ENCODE measurements at regions not wholly inside any gene's neighbourhood (a gene's known extent, or its start where the extent isn't known, plus 50 kb on each side); places are given as distances from the start of the nearest gene placed in this dataset.

GRCh38 chr2:102979429-102979828 is 217.6 kb downstream of the TMEM182 start:
- no peak for TF ChIP-seq CTCF (IDR thresholded peaks at IDR 0.05 in 2 of 3, conservative IDR thresholded peaks at IDR 0.05 in 1 of 3; ENCODE audit: borderline replicate concordance in 1 of 3, insufficient read depth in 1 of 3, low read depth in 2 of 3, low read length in 2 of 3)
- no peak for TF ChIP-seq JUND (IDR thresholded peaks at IDR 0.05)
- no peak for TF ChIP-seq POLR2A (IDR thresholded peaks at IDR 0.05; ENCODE audit: borderline replicate concordance, extremely low read depth, insufficient read depth, insufficient read length)
- no peak for TF ChIP-seq REST (IDR thresholded peaks at IDR 0.05; ENCODE audit: low read depth)
- no peak for TF ChIP-seq ZNF274 (IDR thresholded peaks at IDR 0.05; ENCODE audit: low read depth, low read length)
- no peak for TF ChIP-seq CBX3 (IDR thresholded peaks at IDR 0.05; ENCODE audit: low read depth)
- no peak for TF ChIP-seq SIN3A (IDR thresholded peaks at IDR 0.05; ENCODE audit: low read depth)
- TF ChIP-seq MAX (IDR thresholded peaks at IDR 0.05), result no peak
- no peak for TF ChIP-seq RAD21 (IDR thresholded peaks at IDR 0.05; ENCODE audit: low read depth)
- no peak for TF ChIP-seq EZH2 (IDR thresholded peaks at IDR 0.05)
- no peak for TF ChIP-seq TCF7L2 (IDR thresholded peaks at IDR 0.05; ENCODE audit: borderline replicate concordance, extremely low read depth, insufficient read depth, insufficient read length)

Measured in HCT116 (cell line).